ENCODE measurements at regions not wholly inside any gene's neighbourhood (a gene's known extent, or its start where the extent isn't known, plus 50 kb on each side); places are given as distances from the start of the nearest gene placed in this dataset.
A peak's percentile ranks its signal among the peaks of the same experiment; 100 is the strongest.
"Not testable (repeated sequence)": the region's sequence is repeated elsewhere in the genome, so short reads cannot be mapped to it uniquely, and the experiment has no call there.

- not testable (repeated sequence) for DNase-seq
These were observed 50.8 kb downstream of the PPIAL4G start for GRCh38 chr1:148432318-148432717.

GRCh38 chr1:148429856-148430255 lies 53.2 kb downstream of the PPIAL4G start:
- DNase-seq, result not testable (repeated sequence)

GRCh38 chr1:148426940-148427611 lies 56.0 kb downstream of the PPIAL4G start:
- DNase-seq, result not testable (repeated sequence)

GRCh38 chr1:148426385-148426784 lies 56.7 kb downstream of the PPIAL4G start:
- DNase-seq, result not testable (repeated sequence)

- DNase-seq, result not testable (repeated sequence)
These were observed 58.7 kb downstream of the PPIAL4G start for GRCh38 chr1:148424143-148425003.

- DNase-seq, result not testable (repeated sequence)
These were observed 60.2 kb downstream of the PPIAL4G start for GRCh38 chr1:148422921-148423320.

GRCh38 chr1:148417241-148417640 lies 65.9 kb downstream of the PPIAL4G start:
- DNase-seq, result not testable (repeated sequence)

GRCh38 chr1:148413385-148413784 lies 69.7 kb downstream of the PPIAL4G start:
- not testable (repeated sequence) for DNase-seq

GRCh38 chr1:148404786-148405568 lies 78.1 kb downstream of the PPIAL4G start:
- not testable (repeated sequence) for DNase-seq

GRCh38 chr1:148403925-148404324 lies 79.2 kb downstream of the PPIAL4G start:
- DNase-seq, result not testable (repeated sequence)

- not testable (repeated sequence) for DNase-seq
These were observed 80.0 kb downstream of the PPIAL4G start for GRCh38 chr1:148403085-148403456.

- DNase-seq, result peak; percentile 65
These were observed 80.7 kb downstream of the PPIAL4G start for GRCh38 chr1:148402152-148403084.

- not testable (repeated sequence) for DNase-seq
These were observed 85.6 kb downstream of the PPIAL4G start for GRCh38 chr1:148397516-148397915.

GRCh38 chr1:148392505-148392904 lies 90.6 kb downstream of the PPIAL4G start:
- not testable (repeated sequence) for DNase-seq

- DNase-seq, result not testable (repeated sequence)
These were observed 91.8 kb downstream of the PPIAL4G start for GRCh38 chr1:148391323-148391722.

- DNase-seq, result no peak
These were observed 94.1 kb downstream of the PPIAL4G start for GRCh38 chr1:148389027-148389339.

- no peak for DNase-seq
These were observed 94.7 kb downstream of the PPIAL4G start for GRCh38 chr1:148388260-148389026.

GRCh38 chr1:148387949-148388259 lies 95.2 kb downstream of the PPIAL4G start:
- not testable (repeated sequence) for DNase-seq

- DNase-seq, result not testable (repeated sequence)
These were observed 95.8 kb downstream of the PPIAL4G start for GRCh38 chr1:148387122-148387948.

- no peak for DNase-seq
These were observed 96.5 kb downstream of the PPIAL4G start for GRCh38 chr1:148386617-148387016.

GRCh38 chr1:148386031-148386398 lies 97.1 kb downstream of the PPIAL4G start:
- DNase-seq, result not testable (repeated sequence)
